ENCODE measurements at regions not wholly inside any gene's neighbourhood (a gene's known extent, or its start where the extent isn't known, plus 50 kb on each side); places are given as distances from the start of the nearest gene placed in this dataset.

GRCh38 chr5:147057051-147057450, 177.8 kb upstream of the STK32A start:
- TF ChIP-seq POLR2A (IDR thresholded peaks at IDR 0.05; ENCODE audit: low read depth, low read length) (no peak), POLR2AphosphoS5 (IDR thresholded peaks at IDR 0.05; ENCODE audit: low read depth, low read length) (no peak), POU2F2 (IDR thresholded peaks at IDR 0.05; ENCODE audit: low read depth, low read length) (no peak), TAF1 (IDR thresholded peaks at IDR 0.05; ENCODE audit: low read depth, low read length) (no peak), SPI1 (IDR thresholded peaks at IDR 0.05; ENCODE audit: low read depth, low read length) (no peak), PAX5 (IDR thresholded peaks at IDR 0.05; ENCODE audit: insufficient read depth, low read length, severe bottlenecking) (no peak)

All from GM12891 (cell line).